ENCODE measurements at regions not wholly inside any gene's neighbourhood (a gene's known extent, or its start where the extent isn't known, plus 50 kb on each side); places are given as distances from the start of the nearest gene placed in this dataset.

GRCh38 chr12:73677520-73678291 lies 859.9 kb upstream of the ATXN7L3B start:
- no peak for TF ChIP-seq EZH2 (IDR thresholded peaks at IDR 0.05; ENCODE audit: borderline replicate concordance, insufficient read depth, low read depth, low read length, poor library complexity, severe bottlenecking)
- TF ChIP-seq CTCF (IDR thresholded peaks at IDR 0.05), result no peak

Measured in B cell (primary cell).